ENCODE measurements at regions not wholly inside any gene's neighbourhood (a gene's known extent, or its start where the extent isn't known, plus 50 kb on each side); places are given as distances from the start of the nearest gene placed in this dataset.

GRCh38 chr2:120678926-120679325 lies 56.7 kb upstream of the GLI2 start:
- TF ChIP-seq TEAD4 (IDR thresholded peaks at IDR 0.05; ENCODE audit: low read depth, low read length) (no peak), EZH2 (IDR thresholded peaks at IDR 0.05; ENCODE audit: low read depth, low read length, severe bottlenecking) (no peak), SP1 (IDR thresholded peaks at IDR 0.05; ENCODE audit: low read depth, low read length) (no peak), FOSL1 (IDR thresholded peaks at IDR 0.05; ENCODE audit: insufficient read depth, low read depth, low read length) (no peak), TCF12 (IDR thresholded peaks at IDR 0.05; ENCODE audit: low read depth, low read length) (no peak), CHD1 (IDR thresholded peaks at IDR 0.05; ENCODE audit: low read depth, low read length) (no peak), CEBPB (IDR thresholded peaks at IDR 0.05; ENCODE audit: low read depth, low read length) (no peak), YY1 (IDR thresholded peaks at IDR 0.05; ENCODE audit: low read depth, low read length) (no peak)
- TF ChIP-seq, protein P1, sequence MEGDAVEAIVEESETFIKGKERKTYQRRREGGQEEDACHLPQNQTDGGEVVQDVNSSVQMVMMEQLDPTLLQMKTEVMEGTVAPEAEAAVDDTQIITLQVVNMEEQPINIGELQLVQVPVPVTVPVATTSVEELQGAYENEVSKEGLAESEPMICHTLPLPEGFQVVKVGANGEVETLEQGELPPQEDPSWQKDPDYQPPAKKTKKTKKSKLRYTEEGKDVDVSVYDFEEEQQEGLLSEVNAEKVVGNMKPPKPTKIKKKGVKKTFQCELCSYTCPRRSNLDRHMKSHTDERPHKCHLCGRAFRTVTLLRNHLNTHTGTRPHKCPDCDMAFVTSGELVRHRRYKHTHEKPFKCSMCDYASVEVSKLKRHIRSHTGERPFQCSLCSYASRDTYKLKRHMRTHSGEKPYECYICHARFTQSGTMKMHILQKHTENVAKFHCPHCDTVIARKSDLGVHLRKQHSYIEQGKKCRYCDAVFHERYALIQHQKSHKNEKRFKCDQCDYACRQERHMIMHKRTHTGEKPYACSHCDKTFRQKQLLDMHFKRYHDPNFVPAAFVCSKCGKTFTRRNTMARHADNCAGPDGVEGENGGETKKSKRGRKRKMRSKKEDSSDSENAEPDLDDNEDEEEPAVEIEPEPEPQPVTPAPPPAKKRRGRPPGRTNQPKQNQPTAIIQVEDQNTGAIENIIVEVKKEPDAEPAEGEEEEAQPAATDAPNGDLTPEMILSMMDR (IDR thresholded peaks at IDR 0.05; ENCODE audit: control extremely low read depth in 1 of 3, insufficient read depth in 1 of 3, low read depth in 1 of 3, low read length in 3 of 3): no peak
